CMK (cell line): ENCODE measurements at regions not wholly inside any gene's neighbourhood (a gene's known extent, or its start where the extent isn't known, plus 50 kb on each side); places are given as distances from the start of the nearest gene placed in this dataset.

Experiments used
- DNase-seq: peaks from one replicate; pipeline ENCODE4 v3.0.0-alpha.2; 2010; ENCODE audit warnings: low read depth

DNA sequence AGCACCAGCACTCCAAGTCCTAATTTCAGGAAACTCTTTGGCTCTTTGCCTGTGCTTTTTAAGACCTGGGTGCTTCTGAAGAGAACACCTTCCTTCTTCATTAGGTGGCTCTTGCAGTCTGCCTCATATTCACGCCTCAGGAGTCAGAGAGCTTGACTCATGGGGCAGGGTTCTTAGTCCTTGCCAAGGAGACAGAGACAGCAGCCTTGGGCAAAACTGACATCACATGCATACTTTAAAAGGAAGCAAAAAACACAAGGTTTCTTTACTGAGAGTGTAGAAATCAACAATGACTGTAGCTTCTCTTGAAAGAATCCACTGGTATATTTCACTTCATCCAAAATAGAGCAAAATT lies 780.6 kb downstream of the INHBA start:
- DNase-seq, result no peak

DNA sequence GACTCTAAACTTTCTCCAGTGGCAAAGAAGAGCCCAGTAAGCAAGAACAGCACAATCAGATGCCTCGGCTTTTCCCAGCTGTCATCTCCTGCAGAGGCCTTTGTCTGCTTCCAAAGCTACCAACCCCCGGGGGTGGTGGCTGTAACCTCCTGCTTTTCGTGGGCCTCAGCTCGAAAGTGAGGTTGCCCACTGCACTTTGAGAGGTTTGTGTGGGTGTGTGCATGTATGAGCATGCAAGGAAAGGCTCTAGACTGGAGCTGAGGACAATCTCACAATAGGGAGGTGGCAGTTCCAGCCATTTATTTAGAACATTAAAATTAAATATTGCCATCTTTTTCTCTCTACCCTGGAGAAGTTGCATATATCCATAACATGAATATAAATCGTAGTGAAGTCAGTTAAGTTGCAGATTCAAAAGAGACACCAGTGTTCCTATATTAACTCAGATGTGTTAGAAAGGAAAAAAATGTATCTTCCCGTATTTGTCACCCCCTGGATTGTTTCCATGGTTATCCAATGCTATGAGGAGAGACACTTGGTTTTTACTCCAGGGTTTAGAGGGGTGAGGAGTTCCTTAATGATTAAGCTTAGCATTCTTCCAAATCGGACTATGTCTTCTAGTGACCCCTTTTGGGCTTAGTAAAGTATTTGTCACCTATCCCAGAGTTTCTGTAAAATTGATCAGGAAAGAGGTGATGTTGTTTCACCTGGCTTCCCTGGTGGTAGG lies 781.1 kb downstream of the INHBA start:
- no peak for DNase-seq

DNA sequence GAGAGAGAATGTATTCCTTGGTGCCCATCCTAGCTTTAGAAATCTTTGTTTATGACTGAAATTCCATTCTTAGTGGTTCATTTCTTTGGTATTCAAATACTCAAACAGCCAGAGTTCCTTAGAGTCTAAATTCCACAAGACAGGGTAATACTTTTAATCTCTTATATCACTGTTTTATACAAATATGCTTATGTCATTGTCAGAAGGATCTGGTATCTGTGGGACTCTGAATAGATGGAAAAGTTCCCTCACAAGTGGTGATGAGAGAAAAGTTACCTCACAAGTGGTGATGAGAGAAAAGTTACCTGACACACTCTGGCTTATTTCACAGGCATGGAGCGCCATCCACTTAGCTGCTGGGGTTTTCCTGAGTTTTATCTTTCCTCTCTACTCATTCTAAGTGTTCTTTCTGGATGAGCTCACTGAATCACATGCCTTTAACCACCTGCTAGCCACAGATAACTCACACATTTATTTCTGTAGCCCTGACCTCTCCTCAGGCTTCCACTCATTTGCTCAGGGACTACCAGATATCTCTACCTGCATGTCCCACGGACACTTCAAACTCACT lies 784.0 kb downstream of the SUGCT start:
- DNase-seq, result no peak

DNA sequence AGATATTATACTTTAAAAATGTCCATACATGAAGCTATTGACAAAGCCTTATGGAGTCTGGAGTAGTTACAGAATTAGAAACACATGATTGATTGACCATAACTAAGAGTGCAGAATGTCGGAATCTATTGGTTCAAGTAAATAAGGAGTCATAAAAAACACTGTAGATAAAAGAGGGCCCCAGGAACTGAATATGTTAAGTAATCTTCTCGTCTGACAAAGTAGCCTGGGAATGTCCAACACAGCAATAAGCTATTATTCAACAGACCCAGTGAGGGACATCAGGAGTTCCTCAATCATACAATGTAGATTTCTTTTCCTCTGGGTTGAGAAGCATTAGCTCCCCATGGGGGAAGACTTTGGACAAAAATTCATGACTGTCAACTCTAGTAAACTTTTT lies 782.0 kb downstream of the SUGCT start:
- DNase-seq, result no peak

DNA sequence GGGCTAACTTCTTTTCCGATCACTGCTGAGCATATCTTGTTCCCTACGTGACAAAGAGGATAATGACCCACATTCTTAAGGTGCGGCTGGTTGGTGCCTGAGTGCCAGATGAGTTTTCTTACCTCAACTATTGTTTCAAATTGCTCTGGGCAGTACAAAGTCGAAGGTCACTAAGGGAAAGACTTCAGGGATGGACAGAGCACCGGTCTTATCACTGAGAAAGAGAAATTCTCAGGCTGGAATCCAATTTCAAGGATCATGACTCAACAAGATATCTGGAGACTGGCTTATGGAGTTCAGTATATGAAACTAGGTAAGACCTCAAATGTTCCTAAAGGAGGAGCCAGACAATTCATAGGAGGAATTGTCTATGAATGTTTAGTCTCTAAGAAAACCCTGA lies 780.3 kb downstream of the SUGCT start:
- no peak for DNase-seq
